H1 (cell line): ENCODE measurements at regions not wholly inside any gene's neighbourhood (a gene's known extent, or its start where the extent isn't known, plus 50 kb on each side); places are given as distances from the start of the nearest gene placed in this dataset.

Source experiments
- CTCF ChIA-PET: fragments of 300-600 bp; sonication (Branson Sonifier 250); formaldehyde crosslinking; loops from one replicate; lab custom pipeline; 2021; ENCODE audit not compliant: partially characterized antibody; lab: Charles Lee
- POLR2A ChIA-PET: fragments of 300-600 bp; sonication (Branson Sonifier 250); formaldehyde crosslinking; loops from one replicate; lab custom pipeline; 2021; ENCODE audit warnings: inconsistent platforms; ENCODE audit not compliant: partially characterized antibody; lab: Charles Lee
- DNase-seq, 2 experiments: peaks; one replicate each; pipeline versions ENCODE4 v3.0.0 to v3.0.0-alpha.2; 2010 to 2022; ENCODE audit warnings: low spot score in 2 of 2, low read depth in 1 of 2, mixed read lengths in 1 of 2
- FAIRE-seq: peaks from 2 replicates; lab custom pipeline; 2011; peaks lifted over from hg19 to GRCh38; lab: Jason Lieb, UNC
- H2AFZ ChIP-seq: 2 replicates; pipeline ENCODE4 v1.8.1; 2012; ENCODE audit warnings: low read length, inconsistent platforms
- H2AK5ac ChIP-seq: 2 replicates; pipeline ENCODE4 v1.6.1; 2013; ENCODE audit warnings: low read depth, low read length
- H2BK120ac ChIP-seq: replicated peaks from 2 replicates; pipeline ENCODE3; 2013; ENCODE audit warnings: low read depth, low read length, inconsistent platforms
- H2BK12ac ChIP-seq: 2 replicates; pipeline ENCODE4 v1.6.1; 2013; ENCODE audit warnings: low read depth, low read length
- H2BK15ac ChIP-seq: 2 replicates; pipeline ENCODE4 v1.6.1; 2013; ENCODE audit warnings: low read length
- H2BK20ac ChIP-seq: 2 replicates; pipeline ENCODE4 v1.6.1; 2013; ENCODE audit warnings: low read length
- H2BK5ac ChIP-seq: 2 replicates; pipeline ENCODE4 v1.6.1; 2013; ENCODE audit warnings: low read depth, low read length
- H3K14ac ChIP-seq: 2 replicates; pipeline ENCODE4 v1.6.1; 2013; ENCODE audit warnings: inconsistent platforms; ENCODE audit not compliant: insufficient read length
- H3K18ac ChIP-seq: 2 replicates; pipeline ENCODE4 v1.6.1; 2013; ENCODE audit warnings: low read length; ENCODE audit errors: extremely low read depth
- H3K23ac ChIP-seq: 2 replicates; pipeline ENCODE4 v1.6.1; 2013; ENCODE audit warnings: inconsistent platforms; ENCODE audit not compliant: insufficient read length
- H3K23me2 ChIP-seq: 2 replicates; pipeline ENCODE4 v1.6.1; 2013; ENCODE audit warnings: low read depth, low read length
- H3K27ac ChIP-seq: 2 replicates; pipeline ENCODE4 v1.6.1; 2011; ENCODE audit warnings: low read depth, low read length, inconsistent platforms
- H3K27me3 ChIP-seq, 4 experiments: replicated peaks in 1 of 4; 1 replicate in 1 of 4; 2 replicates in 3 of 4; pipeline versions ENCODE4 v1.6.1 to v1.8.1; 2011 to 2013; ENCODE audit warnings: low read length in 3 of 4, mild to moderate bottlenecking in 3 of 4, inconsistent platforms in 2 of 4, mixed read lengths in 2 of 4, moderate library complexity in 1 of 4; ENCODE audit not compliant: control insufficient read depth in 3 of 4, insufficient read depth in 3 of 4; ENCODE audit errors: extremely low read depth in 1 of 4
- H3K36me3 ChIP-seq, 4 experiments: 2 replicates each; pipeline versions ENCODE4 v1.6.1 to v1.8.1; 2011 to 2013; ENCODE audit warnings: mild to moderate bottlenecking in 4 of 4, low read length in 3 of 4, moderate library complexity in 2 of 4, control low read depth in 1 of 4, inconsistent platforms in 1 of 4; ENCODE audit not compliant: insufficient read depth in 4 of 4, control insufficient read depth in 2 of 4
- H3K4ac ChIP-seq: replicated peaks from 2 replicates; pipeline ENCODE3; 2013; ENCODE audit warnings: low read length, low read depth, mixed read lengths, inconsistent platforms; ENCODE audit not compliant: insufficient read length
- H3K4me1 ChIP-seq, 4 experiments: replicated peaks in 1 of 4; 1 replicate in 1 of 4; 2 replicates in 3 of 4; pipeline versions ENCODE4 v1.6.1 to v1.8.1; 2011 to 2013; ENCODE audit warnings: low read length in 3 of 4, inconsistent platforms in 2 of 4, mixed read lengths in 1 of 4; ENCODE audit not compliant: insufficient read depth in 4 of 4, control insufficient read depth in 3 of 4
- H3K4me2 ChIP-seq, 2 experiments: 2 replicates each; pipeline versions ENCODE4 v1.6.1 to v1.8.1; 2011 to 2013; ENCODE audit warnings: low read depth in 2 of 2, low read length in 2 of 2, control low read depth in 1 of 2, inconsistent platforms in 1 of 2, mild to moderate bottlenecking in 1 of 2; ENCODE audit not compliant: insufficient read depth in 1 of 2
- H3K4me3 ChIP-seq, 4 experiments: fragments of 200-600, 300-600 bp in 1 of 4; sonication (generic), shearing (Covaris generic), sonication (Bioruptor Twin) in 1 of 4; 2 replicates each; pipeline versions ENCODE4 v1.5.1 to v1.8.1; 2011 to 2016; ENCODE audit warnings: low read length in 4 of 4, low read depth in 3 of 4, control low read depth in 2 of 4, inconsistent platforms in 2 of 4, mild to moderate bottlenecking in 2 of 4, mixed read lengths in 1 of 4, moderate library complexity in 1 of 4; ENCODE audit not compliant: insufficient read depth in 2 of 4; ENCODE audit errors: extremely low read depth in 1 of 4
- H3K56ac ChIP-seq: replicated peaks from 2 replicates; pipeline ENCODE3; 2013; ENCODE audit warnings: low read depth, mild to moderate bottlenecking, mixed read lengths, low read length, inconsistent platforms; ENCODE audit not compliant: insufficient read length
- H3K79me1 ChIP-seq: 2 replicates; pipeline ENCODE4 v1.6.1; 2013; ENCODE audit warnings: low read depth, low read length, control low read depth
- H3K79me2 ChIP-seq, 2 experiments: 2 replicates each; pipeline versions ENCODE4 v1.6.1 to v1.8.1; 2012 to 2013; ENCODE audit warnings: low read length in 2 of 2, mild to moderate bottlenecking in 2 of 2, inconsistent platforms in 1 of 2; ENCODE audit not compliant: insufficient read depth in 2 of 2, control insufficient read depth in 1 of 2
- H3K9ac ChIP-seq, 4 experiments: replicated peaks in 1 of 4; 1 replicate in 1 of 4; 2 replicates in 3 of 4; pipeline versions ENCODE4 v1.6.1 to v1.8.1; 2011 to 2013; ENCODE audit warnings: low read depth in 3 of 4, low read length in 3 of 4, control low read depth in 2 of 4, mild to moderate bottlenecking in 2 of 4, moderate library complexity in 2 of 4, inconsistent platforms in 1 of 4; ENCODE audit errors: extremely low read depth in 1 of 4
- H3K9me3 ChIP-seq, 2 experiments: 2 replicates each; pipeline versions ENCODE4 v1.6.1 to v1.8.1; 2012 to 2013; ENCODE audit warnings: mild to moderate bottlenecking in 2 of 2, moderate library complexity in 2 of 2, control low read depth in 1 of 2, inconsistent platforms in 1 of 2, low read depth in 1 of 2, low read length in 1 of 2, mixed read lengths in 1 of 2; ENCODE audit not compliant: insufficient read depth in 2 of 2
- H4K20me1 ChIP-seq, 2 experiments: replicated peaks in 1 of 2; 2 replicates each; pipeline versions ENCODE3 to v1.8.1; 2011 to 2013; ENCODE audit warnings: inconsistent platforms in 2 of 2, low read length in 2 of 2, mild to moderate bottlenecking in 1 of 2; ENCODE audit not compliant: insufficient read depth in 2 of 2, control insufficient read depth in 1 of 2
- H4K5ac ChIP-seq: 2 replicates; pipeline ENCODE4 v1.6.1; 2013; ENCODE audit warnings: low read length, low read depth, mixed read lengths, inconsistent platforms; ENCODE audit not compliant: insufficient read length
- H4K8ac ChIP-seq: 2 replicates; pipeline ENCODE4 v1.8.0; 2013; ENCODE audit warnings: mild to moderate bottlenecking, moderate library complexity, low read length, inconsistent platforms; ENCODE audit not compliant: insufficient read depth; ENCODE audit errors: extremely low read depth
- H4K91ac ChIP-seq: replicated peaks from 2 replicates; pipeline ENCODE3; 2013; ENCODE audit warnings: low read length, mixed read lengths, inconsistent platforms; ENCODE audit not compliant: insufficient read length
- CREB1 ChIP-seq: IDR thresholded peaks from 2 replicates; pipeline ENCODE4 v1.6.1; 2012; ENCODE audit warnings: inconsistent platforms
- CTBP2 ChIP-seq: IDR thresholded peaks from 2 replicates; pipeline ENCODE4 v1.7.0; 2011; ENCODE audit warnings: borderline replicate concordance, mild to moderate bottlenecking, moderate library complexity, mixed read lengths, low read length; ENCODE audit not compliant: insufficient read depth, insufficient read length
- JUN ChIP-seq: IDR thresholded peaks from 2 replicates; pipeline ENCODE4 v1.6.1; 2011; ENCODE audit warnings: low read depth, mild to moderate bottlenecking, improper control_type of control experiment, low read length
- KDM4A ChIP-seq: IDR thresholded peaks from one replicate; pipeline ENCODE4 v1.7.1; 2012; ENCODE audit warnings: low read depth, mild to moderate bottlenecking, moderate library complexity, low read length, inconsistent platforms; ENCODE audit not compliant: severe bottlenecking
- RAD21 ChIP-seq, 2 experiments: IDR thresholded peaks in 1 of 2; conservative IDR thresholded peaks in 1 of 2; 2 replicates each; pipeline ENCODE4 v1.6.1; 2011; ENCODE audit warnings: low read depth in 2 of 2, low read length in 2 of 2, improper control_type of control experiment in 1 of 2, inconsistent platforms in 1 of 2, mild to moderate bottlenecking in 1 of 2, moderate library complexity in 1 of 2
- RXRA ChIP-seq: IDR thresholded peaks from 2 replicates; pipeline ENCODE4 v1.6.1; 2011; ENCODE audit warnings: low read depth, mild to moderate bottlenecking, low read length, moderate library complexity; ENCODE audit not compliant: insufficient read depth
- WGBS, 2 experiments: shearing (Covaris generic) in 1 of 2; methylation state at CpG; one replicate each; pipeline versions ENCODE4 v1.1.6 to v1.1.7; 2013 to 2015; ENCODE audit warnings: low lambda C conversion rate in 2 of 2, mixed read lengths in 2 of 2, inconsistent platforms in 1 of 2, low coverage in 1 of 2, missing lambda C conversion rate in 1 of 2; ENCODE audit not compliant: insufficient replicate concordance in 2 of 2, insufficient coverage in 1 of 2, insufficient read length in 1 of 2; ENCODE audit errors: extremely low coverage in 1 of 2, missing lambda C conversion rate in 1 of 2; 5-methylcytosine and 5-hydroxymethylcytosine counted together

DNA sequence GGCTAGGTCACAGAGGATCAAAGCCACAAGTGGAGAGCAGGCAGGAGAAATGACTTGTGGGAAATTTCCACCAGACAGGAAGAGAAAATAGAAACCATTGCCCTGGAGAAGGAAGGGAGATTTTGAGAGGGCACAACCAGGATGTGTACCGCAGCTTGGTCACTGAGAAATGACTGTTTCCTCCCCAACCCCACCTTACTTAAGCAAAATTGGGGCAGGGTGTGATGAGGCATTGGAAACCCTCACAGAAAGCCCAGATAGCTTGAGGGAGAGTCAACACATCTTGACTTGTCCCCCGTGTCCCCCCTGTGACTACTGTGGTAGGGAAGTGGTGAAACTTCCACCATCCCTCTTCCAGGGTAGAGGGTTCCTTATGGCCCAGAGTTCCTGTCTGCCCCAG, 113.5 kb upstream of the FAM20A start:
- Histone ChIP-seq H4K5ac (no peak overlapping the region), H3K36me3 (no peaks in the 10 kb centered on the region), H3K23ac (no peak overlapping the region), H3K4ac (no peak overlapping the region), H4K91ac (no peak overlapping the region), H2BK5ac (no peak overlapping the region), H3K79me2 (no peaks in the 10 kb centered on the region), H3K56ac (no peak overlapping the region), H3K4me1 (no peaks in the 10 kb centered on the region), H2AFZ (no peak overlapping the region), H2BK20ac (no peak overlapping the region), H3K9ac (no peak overlapping the region), H4K8ac (no peak overlapping the region), H3K23me2 (no peaks in the 10 kb centered on the region), H3K4me3 (no peak overlapping the region), H2BK15ac (no peak overlapping the region), H3K18ac (no peak overlapping the region), H2BK12ac (no peak overlapping the region), H2AK5ac (no peak overlapping the region), H3K27me3 (no peaks in the 10 kb centered on the region), H3K79me1 (no peaks in the 10 kb centered on the region), H3K4me2 (no peak overlapping the region), H3K27ac (no peak overlapping the region), H3K14ac (no peak overlapping the region), H4K20me1 (no peaks in the 10 kb centered on the region), H2BK120ac (no peak overlapping the region), H3K9me3 (no peaks in the 10 kb centered on the region)
- CTCF ChIA-PET = interaction anchor here (0.5 to 1.3 kb wide), 2 partner anchors 10 to 439 kb away, joined by 3 read pairs; no protein-coding TSS in a partner anchor
- FAIRE-seq (no peak), DNase-seq (no peak)
- WGBS, 2 experiments = 93% methylated on average over 2 of the region's 2 CpGs; no CpG with 5 or more reads in 1 of the 2 experiments
- TF ChIP-seq KDM4A (no peak), CTBP2 (no peak), CREB1 (no peak), RAD21 (IDR thresholded peaks at IDR 0.05 in 1 of 2, conservative IDR thresholded peaks at IDR 0.05 in 1 of 2; ENCODE audit: low read depth in 2 of 2, low read length in 2 of 2) (no peak), RXRA (no peak), JUN (no peak)
- POLR2A ChIA-PET = no interaction called here
